HEK293 (cell line): ENCODE measurements at regions not wholly inside any gene's neighbourhood (a gene's known extent, or its start where the extent isn't known, plus 50 kb on each side); places are given as distances from the start of the nearest gene placed in this dataset.

Experiments used
- CTCF ChIA-PET: fragments of 350-600 bp; formaldehyde crosslinking; extraction: SDS; loops from one replicate; lab custom pipeline; 2021; ENCODE audit warnings: antibody characterized with exemption; lab: Yijun Ruan, JAX
- POLR2A ChIA-PET: fragments of 300-600 bp; formaldehyde crosslinking; extraction: SDS; loops from one replicate; lab custom pipeline; 2020; ENCODE audit warnings: antibody characterized with exemption, inconsistent platforms; lab: Yijun Ruan, JAX
- H3K27ac ChIP-seq: fragments of 200-500 bp; sonication (Bioruptor generic); 2 replicates; pipeline ENCODE4 v1.5.1; 2014; ENCODE audit warnings: low read depth, low read length, control low read depth, inconsistent platforms; ENCODE audit errors: extremely low read depth
- H3K36me3 ChIP-seq, 2 experiments: fragments of 200-500 bp in 1 of 2; sonication (Bioruptor generic) in 1 of 2; 1 replicate in 1 of 2; 2 replicates in 1 of 2; pipeline ENCODE4 v1.5.1; 2014 to 2017; ENCODE audit warnings: inconsistent platforms in 2 of 2, low read length in 2 of 2; ENCODE audit not compliant: control insufficient read depth in 2 of 2, insufficient read depth in 1 of 2
- H3K4me1 ChIP-seq: fragments of 200-500 bp; sonication (Bioruptor generic); 2 replicates; pipeline ENCODE4 v1.5.1; 2014; ENCODE audit warnings: mild to moderate bottlenecking, low read length, inconsistent platforms; ENCODE audit not compliant: control insufficient read depth, insufficient read depth
- H3K4me3 ChIP-seq: 2 replicates; pipeline ENCODE4 v1.5.1; 2011; ENCODE audit warnings: low read depth, mild to moderate bottlenecking, control low read depth, low read length, moderate library complexity
- H3K9me3 ChIP-seq: fragments of 200-500 bp; sonication (Bioruptor generic); 2 replicates; pipeline ENCODE4 v1.5.1; 2014; ENCODE audit warnings: low read depth, low read length, inconsistent platforms; ENCODE audit not compliant: control insufficient read depth, insufficient read depth
- GFI1B ChIP-seq: fragments of 450-650 bp; formaldehyde crosslinking; IDR thresholded peaks from 2 replicates; pipeline ENCODE4 v1.5.1; 2016; ENCODE audit warnings: missing biosample characterization, missing genetic modification characterization
- HOXD13 ChIP-seq: sonication (generic); formaldehyde crosslinking; IDR thresholded peaks from 2 replicates; pipeline ENCODE4 v1.8.0; 2022; ENCODE audit warnings: missing genetic modification reagents, borderline replicate concordance
- PRDM1 ChIP-seq: fragments of 450-650 bp; formaldehyde crosslinking; IDR thresholded peaks from 2 replicates; pipeline ENCODE4; 2016; ENCODE audit warnings: missing biosample characterization, missing genetic modification characterization
- SP3 ChIP-seq: fragments of 450-650 bp; formaldehyde crosslinking; IDR thresholded peaks from 2 replicates; pipeline ENCODE4 v1.5.1; 2016; ENCODE audit warnings: missing biosample characterization, missing genetic modification characterization
- ZBTB48 ChIP-seq: fragments of 450-650 bp; formaldehyde crosslinking; IDR thresholded peaks from 2 replicates; pipeline ENCODE4 v1.5.1; 2016; ENCODE audit warnings: missing biosample characterization, missing genetic modification characterization
- ZBTB8A ChIP-seq: fragments of 450-650 bp; formaldehyde crosslinking; IDR thresholded peaks from 2 replicates; pipeline ENCODE4 v1.5.1; 2016; ENCODE audit warnings: missing biosample characterization, missing genetic modification characterization
- ZNF112 ChIP-seq: fragments of 450-650 bp; formaldehyde crosslinking; IDR thresholded peaks from 2 replicates; pipeline ENCODE4 v1.5.0; 2017; ENCODE audit warnings: missing biosample characterization, missing genetic modification characterization
- ZNF140 ChIP-seq: fragments of 450-650 bp; formaldehyde crosslinking; IDR thresholded peaks from 2 replicates; pipeline ENCODE4 v1.5.1; 2016; ENCODE audit warnings: missing biosample characterization, missing genetic modification characterization
- ZNF211 ChIP-seq: fragments of 450-650 bp; formaldehyde crosslinking; IDR thresholded peaks from 2 replicates; pipeline ENCODE4 v1.5.1; 2016; ENCODE audit warnings: low read depth, missing biosample characterization, missing genetic modification characterization
- ZNF239 ChIP-seq: fragments of 450-650 bp; formaldehyde crosslinking; IDR thresholded peaks from 2 replicates; pipeline ENCODE4 v1.5.1; 2016; ENCODE audit warnings: missing biosample characterization, missing genetic modification characterization
- ZNF423 ChIP-seq: fragments of 450-650 bp; formaldehyde crosslinking; IDR thresholded peaks from 2 replicates; pipeline ENCODE4 v1.5.1; 2016; ENCODE audit warnings: missing biosample characterization, missing genetic modification characterization
- ZNF426 ChIP-seq: fragments of 450-650 bp; formaldehyde crosslinking; IDR thresholded peaks from 2 replicates; pipeline ENCODE4 v1.5.1; 2017; ENCODE audit warnings: missing biosample characterization, missing genetic modification characterization, mild to moderate bottlenecking, inconsistent platforms, moderate library complexity
- ZNF433 ChIP-seq: fragments of 450-650 bp; formaldehyde crosslinking; IDR thresholded peaks from 2 replicates; pipeline ENCODE4 v1.5.1; 2016; ENCODE audit warnings: missing biosample characterization, missing genetic modification characterization, low read depth
- ZNF501 ChIP-seq: fragments of 450-650 bp; formaldehyde crosslinking; IDR thresholded peaks from 2 replicates; pipeline ENCODE4 v1.5.1; 2016; ENCODE audit warnings: missing biosample characterization, missing genetic modification characterization
- ZNF558 ChIP-seq: fragments of 450-650 bp; formaldehyde crosslinking; IDR thresholded peaks from 2 replicates; pipeline ENCODE4 v1.5.1; 2016; ENCODE audit warnings: missing biosample characterization, missing genetic modification characterization
- ZNF596 ChIP-seq: fragments of 450-650 bp; IDR thresholded peaks from 2 replicates; pipeline ENCODE4 v1.5.0; 2018; ENCODE audit warnings: missing biosample characterization, mild to moderate bottlenecking, missing genetic modification characterization, moderate library complexity
- ZNF677 ChIP-seq: fragments of 450-650 bp; IDR thresholded peaks from 2 replicates; pipeline ENCODE4 v1.5.0; 2018; ENCODE audit warnings: missing biosample characterization, mild to moderate bottlenecking, missing genetic modification characterization, moderate library complexity
- ZXDB ChIP-seq: fragments of 450-650 bp; formaldehyde crosslinking; IDR thresholded peaks from 2 replicates; pipeline ENCODE4 v1.5.1; 2016; ENCODE audit warnings: missing biosample characterization, missing genetic modification characterization
- TF ChIP-seq, protein P1 (sequence below): fragments of 450-650 bp; formaldehyde crosslinking; IDR thresholded peaks from 2 replicates; pipeline ENCODE4 v1.5.1; 2016; ENCODE audit warnings: missing biosample characterization, missing genetic modification characterization
- TF ChIP-seq, protein P2 (sequence below): fragments of 450-650 bp; formaldehyde crosslinking; IDR thresholded peaks from 2 replicates; pipeline ENCODE4 v1.5.1; 2016; ENCODE audit warnings: missing biosample characterization, missing genetic modification characterization

DNA sequence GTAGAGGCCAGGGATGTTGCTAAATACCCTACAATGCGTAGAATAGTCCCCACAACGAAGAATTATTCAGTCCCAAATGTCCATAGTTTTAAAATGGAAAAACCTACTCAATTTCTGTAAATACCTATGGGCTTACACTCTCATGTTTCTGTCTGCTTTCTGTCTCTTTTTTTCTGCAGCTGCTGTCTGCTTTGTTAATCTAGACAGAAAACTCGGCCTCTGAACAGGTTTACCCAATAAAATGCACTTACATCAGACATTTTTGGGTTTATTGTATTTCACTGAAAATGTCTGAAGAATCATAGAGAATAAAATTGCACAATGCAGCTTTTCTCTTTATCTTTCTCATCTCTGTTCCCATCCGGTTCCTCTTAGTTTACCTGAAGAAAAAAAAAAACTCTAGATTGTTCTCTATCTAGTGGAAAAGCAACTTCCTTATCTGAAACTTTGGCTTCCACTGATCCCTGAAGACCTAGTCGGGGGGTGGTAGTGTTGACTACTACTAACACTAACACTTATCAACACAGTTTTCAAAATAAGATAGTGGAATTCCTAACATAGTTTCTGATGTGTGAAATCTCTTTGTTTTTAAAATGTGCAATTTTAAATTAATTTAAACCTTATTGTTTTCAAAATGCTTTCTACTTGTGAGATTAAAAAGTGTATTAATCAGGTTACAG, 76.9 kb upstream of the CCDC190 start:
- POLR2A ChIA-PET, result interaction anchor here (0.7 kb wide), 1 partner anchor 11 kb away, joined by 3 read pairs; no protein-coding TSS in a partner anchor
- Histone ChIP-seq H3K27ac (no peak overlapping the region), H3K36me3 (no peaks in the 10 kb centered on the region), H3K4me3 (no peak overlapping the region), H3K4me1 (no peaks in the 10 kb centered on the region), H3K9me3 (no peaks in the 10 kb centered on the region)
- TF ChIP-seq GFI1B (tag by site-specific recombination) (no peak), ZNF558 (tag by site-specific recombination) (no peak), ZNF677 (no peak), ZNF433 (tag by site-specific recombination) (no peak), ZNF239 (tag by site-specific recombination) (no peak), ZBTB8A (tag by site-specific recombination) (no peak), ZNF501 (no peak), ZNF112 (tag by site-specific recombination) (no peak), ZXDB (tag by site-specific recombination) (no peak), ZNF423 (no peak), PRDM1 (no peak), ZNF211 (no peak)
- CTCF ChIA-PET, result interaction anchor here (0.6 kb wide), 1 partner anchor 47 kb away, joined by 3 read pairs; no protein-coding TSS in a partner anchor

DNA sequence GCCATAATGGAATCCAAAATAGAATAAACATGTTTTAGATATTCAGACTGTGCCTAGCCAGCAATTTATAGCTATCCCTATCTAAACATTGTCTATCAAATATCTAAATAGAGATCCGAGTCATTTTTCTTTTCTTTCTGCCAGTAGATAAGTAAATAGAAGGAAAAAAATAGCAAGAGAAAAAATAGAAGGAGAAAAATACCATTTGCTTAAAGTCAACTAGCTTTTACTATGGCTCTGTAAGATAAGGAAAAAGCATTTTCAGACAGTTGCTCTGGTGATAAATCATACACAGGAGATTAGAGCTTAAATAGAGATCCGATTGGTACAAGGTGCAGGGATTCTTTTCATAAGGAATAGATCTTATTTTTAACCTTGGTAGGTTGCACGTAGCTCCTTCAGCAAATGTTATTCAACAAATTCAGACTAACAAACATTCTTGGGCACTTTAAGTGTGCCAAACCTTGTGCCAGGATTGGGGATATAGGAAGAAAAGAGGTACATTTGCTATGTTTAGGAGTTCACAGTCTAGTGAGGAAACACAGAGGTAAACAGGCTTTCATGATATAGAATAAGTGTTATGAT, 70.1 kb upstream of the CCDC190 start:
- TF ChIP-seq, protein P1, sequence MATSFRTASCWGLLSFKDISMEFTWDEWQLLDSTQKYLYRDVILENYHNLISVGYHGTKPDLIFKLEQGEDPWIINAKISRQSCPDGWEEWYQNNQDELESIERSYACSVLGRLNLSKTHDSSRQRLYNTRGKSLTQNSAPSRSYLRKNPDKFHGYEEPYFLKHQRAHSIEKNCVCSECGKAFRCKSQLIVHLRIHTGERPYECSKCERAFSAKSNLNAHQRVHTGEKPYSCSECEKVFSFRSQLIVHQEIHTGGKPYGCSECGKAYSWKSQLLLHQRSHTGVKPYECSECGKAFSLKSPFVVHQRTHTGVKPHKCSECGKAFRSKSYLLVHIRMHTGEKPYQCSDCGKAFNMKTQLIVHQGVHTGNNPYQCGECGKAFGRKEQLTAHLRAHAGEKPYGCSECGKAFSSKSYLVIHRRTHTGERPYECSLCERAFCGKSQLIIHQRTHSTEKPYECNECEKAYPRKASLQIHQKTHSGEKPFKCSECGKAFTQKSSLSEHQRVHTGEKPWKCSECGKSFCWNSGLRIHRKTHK (tag by site-specific recombination), result no peak
- TF ChIP-seq ZNF426 (tag by site-specific recombination) (no peak), SP3 (tag by site-specific recombination) (no peak), HOXD13 (CRISPR knock-in tag) (no peak), ZBTB48 (tag by site-specific recombination) (no peak), ZNF140 (tag by site-specific recombination) (no peak), ZNF596 (tag by site-specific recombination) (no peak)
- TF ChIP-seq, protein P2, sequence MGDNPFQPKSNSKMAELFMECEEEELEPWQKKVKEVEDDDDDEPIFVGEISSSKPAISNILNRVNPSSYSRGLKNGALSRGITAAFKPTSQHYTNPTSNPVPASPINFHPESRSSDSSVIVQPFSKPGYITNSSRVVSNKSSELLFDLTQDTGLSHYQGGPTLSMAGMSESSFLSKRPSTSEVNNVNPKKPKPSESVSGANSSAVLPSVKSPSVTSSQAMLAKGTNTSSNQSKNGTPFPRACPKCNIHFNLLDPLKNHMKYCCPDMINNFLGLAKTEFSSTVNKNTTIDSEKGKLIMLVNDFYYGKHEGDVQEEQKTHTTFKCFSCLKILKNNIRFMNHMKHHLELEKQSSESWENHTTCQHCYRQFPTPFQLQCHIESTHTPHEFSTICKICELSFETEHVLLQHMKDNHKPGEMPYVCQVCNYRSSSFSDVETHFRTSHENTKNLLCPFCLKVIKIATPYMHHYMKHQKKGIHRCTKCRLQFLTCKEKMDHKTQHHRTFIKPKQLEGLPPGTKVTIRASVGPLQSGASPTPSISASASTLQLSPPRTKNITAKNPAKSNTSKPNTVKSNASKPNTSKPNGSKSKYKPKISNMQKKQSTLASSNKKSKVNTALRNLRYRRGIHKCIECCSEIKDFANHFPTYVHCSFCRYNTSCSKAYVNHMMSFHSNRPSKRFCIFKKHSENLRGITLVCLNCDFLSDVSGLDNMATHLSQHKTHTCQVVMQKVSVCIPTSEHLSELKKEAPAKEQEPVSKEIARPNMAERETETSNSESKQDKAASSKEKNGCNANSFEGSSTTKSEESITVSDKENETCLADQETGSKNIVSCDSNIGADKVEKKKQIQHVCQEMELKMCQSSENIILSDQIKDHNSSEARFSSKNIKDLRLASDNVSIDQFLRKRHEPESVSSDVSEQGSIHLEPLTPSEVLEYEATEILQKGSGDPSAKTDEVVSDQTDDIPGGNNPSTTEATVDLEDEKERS (tag by site-specific recombination), result no peak
- Histone ChIP-seq H3K4me3 (no peak overlapping the region), H3K27ac (no peak overlapping the region), H3K36me3 (no peaks in the 10 kb centered on the region), H3K4me1 (peaks cover 9% of the 10 kb centered on the region; the same call in 1 of the 2 replicates), H3K9me3 (no peaks in the 10 kb centered on the region)
- CTCF ChIA-PET, result interaction anchor here (0.7 kb wide), 2 partner anchors 52 to 384 kb away, joined by 3 to 5 read pairs; no protein-coding TSS in a partner anchor
- POLR2A ChIA-PET, result no interaction called here
